Heart right ventricle (tissue), 16 donors: ENCODE measurements at regions not wholly inside any gene's neighbourhood (a gene's known extent, or its start where the extent isn't known, plus 50 kb on each side); places are given as distances from the start of the nearest gene placed in this dataset.

Source experiments
- ATAC-seq, 8 donors: fragments of 200-7000 bp; cut with Tn5 transposase; one replicate each; pipeline ENCODE4 v1.9.1; 2020; ENCODE audit warnings: mild to moderate bottlenecking in 8 of 8, moderate library complexity in 8 of 8, moderate number of reproducible peaks in 1 of 8
- DNase-seq, 2 donors: peaks; one replicate each; pipeline ENCODE4 v3.0.0-alpha.2; 2020
- H3K27ac ChIP-seq, 10 donors: fragments of 200-600 bp; sonication (generic) in 2 of 10; one replicate each; pipeline versions ENCODE4 v1.5.0 to v1.8.0; 2020 to 2022; ENCODE audit warnings: mild to moderate bottlenecking in 3 of 10
- H3K27me3 ChIP-seq, 7 donors: fragments of 200-600 bp; one replicate each; pipeline ENCODE4 v1.8.0; 2021 to 2022; ENCODE audit warnings: mild to moderate bottlenecking in 2 of 7
- H3K36me3 ChIP-seq, 9 donors: fragments of 200-600 bp; sonication (generic) in 1 of 9; one replicate each; pipeline versions ENCODE4 v1.5.0 to v1.8.0; 2020 to 2022; ENCODE audit warnings: mild to moderate bottlenecking in 2 of 9
- H3K4me1 ChIP-seq, 9 donors: fragments of 200-600 bp; sonication (generic) in 1 of 9; one replicate each; pipeline versions ENCODE4 v1.5.0 to v1.8.0; 2020 to 2022; ENCODE audit warnings: mild to moderate bottlenecking in 4 of 9
- H3K4me3 ChIP-seq, 10 donors: fragments of 200-600 bp; sonication (generic) in 2 of 10; one replicate each; pipeline versions ENCODE4 v1.5.0 to v1.8.0; 2020 to 2022; ENCODE audit warnings: mild to moderate bottlenecking in 7 of 10, moderate library complexity in 2 of 10
- H3K9me3 ChIP-seq, 11 donors: fragments of 200-600 bp in 10 of 11; sonication (generic) in 2 of 11; one replicate each; pipeline versions ENCODE4 v1.5.0 to v1.8.0; 2013 to 2022; ENCODE audit warnings: mild to moderate bottlenecking in 2 of 11, control low read depth in 1 of 11, moderate library complexity in 1 of 11
- WGBS, 2 donors: extraction: QIAGEN DNeasy Blood & Tissue Kit; methylation state at CpG; one replicate each; pipeline ENCODE4 v1.1.7; 2013; ENCODE audit warnings: inconsistent platforms in 1 of 2; 5-methylcytosine and 5-hydroxymethylcytosine counted together
- intact Hi-C, 10 donors: fragments of 100-400 bp; cut with DNase I; formaldehyde crosslinking; loops; one replicate each; pipeline versions ENCODE4 v1.11.1 to v1.14.2; 2022
- TF ChIP-seq, protein P1 (sequence below), 9 donors: fragments of 200-600 bp; sonication (generic) in 2 of 9; IDR thresholded peaks; one replicate each; pipeline versions ENCODE4 v1.5.0 to v1.8.0; 2021 to 2022; ENCODE audit warnings: antibody characterized with exemption in 9 of 9, mild to moderate bottlenecking in 5 of 9, moderate library complexity in 1 of 9
- donor health status: Arrhythmogenic right ventricular cardiomyopathy.
- donor health status: ischemic (EF 13 %, LVEDD 7.1; RV severe dilation, severe dysfunction).
- donor health status: healthy with polysubstance abuse.
- donor health status: DM: no; HTN: yes; CAD: no.
- donor health status: DM: no; HTN: no; CAD: no.
- donor health status: ischemic (EF 25% LVEDD 6.9; RV normal size, moderate dysfunction).
- donor health status: ischemic (EF 25% LVEDD 5.7; RV mildly dilated, moderate dysfunction).
- donor health status: healthy.
- donor health status: DM: yes; HTN: yes; CAD: no.
- donor health status: Ischemic cardiomyopathy.
- donor health status: ischemic (EF 35%, LVEDD 5.7; RV mildly dilated, moderate dysfunction).
- donor health status: nonischemic (EF 11% LVEDD 7.7; RV severe dilation, severe dysfunction).
- donor health status: DM: yes; HTN: yes; CAD: no.
- donor health status: PGD.
- donor health status: ischemic (EF 29% LVEDD 5.4; RV normal size, mild dysfunction).
- donor health status: nonischemic (EF 23%, LVEDD 6.1; RV moderate dilation, normal function).

DNA sequence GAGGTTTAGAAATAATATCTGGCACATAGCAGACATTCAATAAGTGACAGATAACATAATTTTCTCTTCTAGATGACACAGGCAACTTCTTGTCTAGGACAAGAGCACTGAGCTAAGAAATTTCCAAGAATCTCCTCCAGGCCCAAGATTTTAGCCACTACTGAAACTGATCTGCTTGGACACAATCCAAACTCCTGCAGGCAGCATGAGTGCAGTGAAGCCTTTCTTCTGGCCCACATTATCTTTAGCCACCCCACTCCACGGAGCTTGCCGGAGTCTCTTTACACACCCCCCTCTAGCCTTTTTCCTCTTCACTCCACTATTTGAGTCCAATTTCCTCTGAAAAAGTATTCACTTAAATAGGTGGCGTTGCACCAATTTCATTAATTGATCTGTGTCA, 142.9 kb upstream of the DUSP10 start:
- intact Hi-C loops, result no loop called here
- Histone ChIP-seq H3K4me1 (peaks cover 0 to 15% (median 0%) of the 10 kb centered on the region in 9 donors), H3K27me3 (no peaks in the 10 kb centered on the region), H3K27ac (no peak overlapping the region), H3K9me3 (no peaks in the 10 kb centered on the region), H3K36me3 (no peaks in the 10 kb centered on the region), H3K4me3 (no peak overlapping the region)
- TF ChIP-seq, protein P1, sequence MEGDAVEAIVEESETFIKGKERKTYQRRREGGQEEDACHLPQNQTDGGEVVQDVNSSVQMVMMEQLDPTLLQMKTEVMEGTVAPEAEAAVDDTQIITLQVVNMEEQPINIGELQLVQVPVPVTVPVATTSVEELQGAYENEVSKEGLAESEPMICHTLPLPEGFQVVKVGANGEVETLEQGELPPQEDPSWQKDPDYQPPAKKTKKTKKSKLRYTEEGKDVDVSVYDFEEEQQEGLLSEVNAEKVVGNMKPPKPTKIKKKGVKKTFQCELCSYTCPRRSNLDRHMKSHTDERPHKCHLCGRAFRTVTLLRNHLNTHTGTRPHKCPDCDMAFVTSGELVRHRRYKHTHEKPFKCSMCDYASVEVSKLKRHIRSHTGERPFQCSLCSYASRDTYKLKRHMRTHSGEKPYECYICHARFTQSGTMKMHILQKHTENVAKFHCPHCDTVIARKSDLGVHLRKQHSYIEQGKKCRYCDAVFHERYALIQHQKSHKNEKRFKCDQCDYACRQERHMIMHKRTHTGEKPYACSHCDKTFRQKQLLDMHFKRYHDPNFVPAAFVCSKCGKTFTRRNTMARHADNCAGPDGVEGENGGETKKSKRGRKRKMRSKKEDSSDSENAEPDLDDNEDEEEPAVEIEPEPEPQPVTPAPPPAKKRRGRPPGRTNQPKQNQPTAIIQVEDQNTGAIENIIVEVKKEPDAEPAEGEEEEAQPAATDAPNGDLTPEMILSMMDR (IDR thresholded peaks at IDR 0.05), result no peak
- DNase-seq (no peak), ATAC-seq (no peak)
- 61 to 68% methylated on average over 3 of the region's 3 CpGs for WGBS, 2 donors

DNA sequence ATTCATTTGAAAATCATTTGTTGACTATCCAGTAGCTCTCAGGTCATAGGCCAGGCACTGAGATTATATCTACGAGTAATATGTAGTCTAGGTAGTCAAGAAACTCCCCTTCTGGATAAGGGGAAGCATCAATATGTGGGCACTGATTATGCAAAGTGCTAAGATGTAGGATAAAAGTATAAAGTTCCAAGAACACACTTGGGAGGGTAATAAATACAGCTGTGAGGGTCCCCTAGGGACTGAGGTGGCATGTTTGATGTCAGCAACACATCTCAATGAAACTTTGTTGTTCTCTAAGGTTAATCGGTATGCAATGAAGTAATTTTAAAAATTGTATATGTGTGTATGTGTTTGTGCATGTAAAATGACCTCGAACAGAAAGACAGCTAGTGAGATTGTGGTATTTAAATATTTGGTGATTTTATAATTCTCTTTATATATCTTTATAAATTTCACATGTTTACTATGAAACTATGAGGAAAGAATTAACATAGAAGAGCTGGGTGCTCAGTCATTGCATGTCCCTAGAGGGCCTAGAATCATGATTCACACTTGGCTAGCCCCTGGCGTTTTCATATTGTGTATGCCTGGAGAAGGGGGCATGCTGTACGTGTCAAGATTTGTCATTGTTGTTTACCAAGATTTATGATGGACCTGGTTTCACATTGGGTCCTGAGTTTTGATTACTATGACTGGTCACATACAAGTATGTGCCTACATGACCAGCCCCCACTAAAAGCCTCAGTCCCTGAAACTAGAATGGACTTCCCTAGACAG, 140.1 kb upstream of the DUSP10 start:
- intact Hi-C loops, result no loop called here
- Histone ChIP-seq H3K9me3 (no peaks in the 10 kb centered on the region), H3K4me3 (no peak overlapping the region), H3K4me1 (peaks cover 0 to 9% (median 0%) of the 10 kb centered on the region in 9 donors), H3K36me3 (no peaks in the 10 kb centered on the region), H3K27me3 (no peaks in the 10 kb centered on the region), H3K27ac (no peak overlapping the region)
- TF ChIP-seq, protein P1 (IDR thresholded peaks at IDR 0.05), result no peak
- no peak for DNase-seq
- 91 to 93% methylated on average over 5 of the region's 5 CpGs for WGBS, 2 donors
- ATAC-seq, result no peak

DNA sequence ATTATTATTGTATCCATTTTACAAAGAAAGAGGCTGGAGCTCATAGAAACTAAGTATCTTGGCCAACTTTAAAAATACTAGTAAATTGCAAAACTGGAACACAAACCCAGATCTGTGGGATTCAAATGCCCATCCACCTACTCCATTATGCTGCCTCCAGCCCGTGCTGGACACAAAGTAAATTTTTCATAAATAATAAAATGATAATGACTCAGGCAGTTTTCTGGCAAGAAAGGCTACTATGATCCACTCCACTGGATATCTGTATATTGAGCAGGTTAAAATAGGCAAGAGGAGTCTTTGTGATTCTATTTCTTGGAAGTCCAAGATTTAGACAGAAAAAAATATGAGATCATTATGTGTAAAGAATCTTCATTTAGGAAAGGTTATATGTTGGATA, 138.3 kb upstream of the DUSP10 start:
- TF ChIP-seq, protein P1 (IDR thresholded peaks at IDR 0.05), result no peak
- Histone ChIP-seq H3K9me3 (no peaks in the 10 kb centered on the region), H3K4me3 (no peak overlapping the region), H3K27me3 (no peaks in the 10 kb centered on the region), H3K36me3 (no peaks in the 10 kb centered on the region), H3K4me1 (peaks cover 0 to 5% (median 0%) of the 10 kb centered on the region in 9 donors), H3K27ac (no peak overlapping the region)
- WGBS, 2 donors, result 57 to 63% methylated on average over 1 of the region's 1 CpG
- no peak for DNase-seq
- intact Hi-C loops, result no loop called here
- no peak for ATAC-seq

DNA sequence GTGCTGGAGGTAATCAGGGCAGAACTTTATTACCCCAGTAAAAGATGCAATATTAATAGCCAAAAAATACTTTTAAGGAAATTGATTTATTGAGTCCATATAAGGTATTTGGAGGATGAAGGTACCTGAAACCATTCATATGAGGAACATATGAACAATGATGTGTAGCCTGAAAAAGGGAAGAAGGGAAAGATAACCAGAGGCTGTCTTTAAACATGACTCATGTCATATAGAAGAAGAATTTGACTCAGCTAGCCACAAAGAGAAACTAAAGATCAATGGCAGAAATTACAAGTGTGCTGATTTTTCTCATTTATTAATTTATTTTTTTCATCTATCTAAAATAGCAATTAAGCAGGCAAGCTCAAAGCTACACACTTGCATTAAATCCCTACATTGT, 136.2 kb upstream of the DUSP10 start:
- Histone ChIP-seq H3K9me3 (no peaks in the 10 kb centered on the region), H3K36me3 (no peaks in the 10 kb centered on the region), H3K4me1 (peaks cover 0 to 5% (median 0%) of the 10 kb centered on the region in 9 donors), H3K27ac (no peak overlapping the region), H3K4me3 (no peak overlapping the region), H3K27me3 (no peaks in the 10 kb centered on the region)
- DNase-seq (no peak), ATAC-seq (no peak)
- TF ChIP-seq, protein P1 (IDR thresholded peaks at IDR 0.05), result no peak
- intact Hi-C loops, result no loop called here
